ENCODE measurements at regions not wholly inside any gene's neighbourhood (a gene's known extent, or its start where the extent isn't known, plus 50 kb on each side); places are given as distances from the start of the nearest gene placed in this dataset.
"Not testable (repeated sequence)": the region's sequence is repeated elsewhere in the genome, so short reads cannot be mapped to it uniquely, and the experiment has no call there.

- DNase-seq (ENCODE audit: low spot score), result peak; percentile 53
Measured at GRCh38 chr4:3589946-3590924, 58.0 kb upstream of the LRPAP1 start.

- DNase-seq (ENCODE audit: low spot score), result not testable (repeated sequence)
Measured at GRCh38 chr4:3589379-3589778, 57.2 kb upstream of the LRPAP1 start.

DNA sequence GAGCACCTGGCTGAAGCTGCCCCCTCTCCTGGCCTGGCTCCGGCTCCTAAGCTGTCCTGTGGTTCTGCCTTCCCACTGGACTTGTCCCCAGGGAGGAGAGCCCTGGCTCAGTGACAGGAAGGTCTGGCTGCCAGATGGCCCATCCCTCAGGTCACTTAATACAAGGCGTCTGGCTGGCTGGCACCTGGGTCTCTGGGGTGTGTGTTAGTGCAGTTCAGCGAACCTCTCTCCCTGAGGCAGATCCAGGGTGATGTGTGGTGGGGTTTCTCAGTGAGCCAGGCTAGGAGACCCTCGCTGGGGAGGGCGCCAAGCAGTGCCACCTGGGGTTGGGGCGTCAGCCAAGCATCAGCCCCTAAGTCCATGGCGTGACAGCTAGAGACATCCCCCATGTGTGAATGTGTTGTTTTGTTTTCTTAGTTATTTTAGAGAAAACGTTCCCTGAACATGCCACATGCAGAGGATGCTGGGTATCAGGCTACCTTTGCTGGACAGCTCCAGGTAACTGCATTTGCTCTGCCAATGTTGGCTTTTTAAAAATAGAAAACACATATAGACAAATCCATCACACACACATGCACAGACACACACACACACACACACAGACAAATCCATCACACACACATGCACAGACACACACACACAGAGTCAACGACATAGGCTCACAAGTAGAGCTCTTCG lies 56.4 kb upstream of the LRPAP1 start:
- DNase-seq (ENCODE audit: low spot score), result not testable (repeated sequence)

DNA sequence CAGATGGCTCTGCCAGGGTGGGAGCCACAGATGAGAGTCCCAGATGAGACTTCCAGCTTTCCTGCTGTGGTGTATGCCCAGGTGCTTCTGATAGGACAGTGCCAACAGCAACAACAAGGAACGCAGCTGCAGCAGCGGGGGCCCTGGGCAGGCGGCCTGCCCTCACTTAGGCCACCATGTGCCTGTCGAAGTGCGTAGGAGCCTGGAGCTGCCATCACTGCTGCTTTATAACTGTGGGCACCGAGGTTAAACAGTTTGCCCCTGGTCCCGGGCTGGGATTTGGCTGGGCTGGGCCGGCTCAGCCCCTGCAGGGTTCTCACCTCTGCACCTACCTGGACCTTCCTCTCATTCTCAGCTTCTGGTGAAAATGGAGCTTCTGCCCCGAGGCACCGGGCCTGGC lies 54.4 kb upstream of the LRPAP1 start:
- not testable (repeated sequence) for DNase-seq (ENCODE audit: low spot score)

- not testable (repeated sequence) for DNase-seq (ENCODE audit: low spot score)
Measured at GRCh38 chr4:3585567-3585966, 53.3 kb upstream of the LRPAP1 start.

GRCh38 chr4:3582091-3582475 lies 49.9 kb upstream of the LRPAP1 start:
- DNase-seq (ENCODE audit: low spot score), result no peak

All from cerebellar cortex (tissue), 1 donor.